Muscle of back (tissue), 3 donors: ENCODE measurements at regions not wholly inside any gene's neighbourhood (a gene's known extent, or its start where the extent isn't known, plus 50 kb on each side); places are given as distances from the start of the nearest gene placed in this dataset.
"Not testable (repeated sequence)": the region's sequence is repeated elsewhere in the genome, so short reads cannot be mapped to it uniquely, and the experiment has no call there.

Source experiments
- DNase-seq, 3 donors: peaks; one replicate each; pipeline versions ENCODE4 v3.0.0 to v3.0.0-alpha.2; 2013

GRCh38 chr16:60558936-60559335, 1477.3 kb downstream of the CDH8 start:
- DNase-seq = no peak

GRCh38 chr16:60553090-60553757, 1483.0 kb downstream of the CDH8 start:
- no peak for DNase-seq

- DNase-seq = no peak
Observed at GRCh38 chr16:60541535-60541934, 1494.7 kb downstream of the CDH8 start.

GRCh38 chr16:60510941-60511340, 1525.3 kb downstream of the CDH8 start:
- DNase-seq = no peak

GRCh38 chr16:60510208-60510607, 1526.0 kb downstream of the CDH8 start:
- DNase-seq = no peak

- no peak for DNase-seq
Observed at GRCh38 chr16:60491273-60491672, 1545.0 kb downstream of the CDH8 start.

GRCh38 chr16:60485872-60486489, 1550.3 kb downstream of the CDH8 start:
- no peak for DNase-seq

- DNase-seq = no peak
Observed at GRCh38 chr16:60484901-60485300, 1551.3 kb downstream of the CDH8 start.

- peak in 1 of 3 donors; percentile 5 for DNase-seq
Observed at GRCh38 chr16:60481591-60481990, 1554.6 kb downstream of the CDH8 start.

- DNase-seq = no peak
Observed at GRCh38 chr16:60478810-60479209, 1557.4 kb downstream of the CDH8 start.

- DNase-seq = no peak
Observed at GRCh38 chr16:60463986-60464385, 1572.3 kb downstream of the CDH8 start.

GRCh38 chr16:60459463-60459862, 1576.8 kb downstream of the CDH8 start:
- no peak for DNase-seq

GRCh38 chr16:60458255-60458654, 1578.0 kb downstream of the CDH8 start:
- DNase-seq = no peak

- DNase-seq = no peak
Observed at GRCh38 chr16:60452646-60453045, 1583.6 kb downstream of the CDH8 start.

- no peak for DNase-seq
Observed at GRCh38 chr16:60438894-60439293, 1597.3 kb downstream of the CDH8 start.

- no peak for DNase-seq
Observed at GRCh38 chr16:60432472-60432871, 1603.8 kb downstream of the CDH8 start.

GRCh38 chr16:60419859-60420258, 1616.4 kb downstream of the CDH8 start:
- DNase-seq = no peak

GRCh38 chr16:60414613-60415012, 1621.6 kb downstream of the CDH8 start:
- DNase-seq = no peak

GRCh38 chr16:60413969-60414368, 1622.3 kb downstream of the CDH8 start:
- DNase-seq = no peak

- DNase-seq = peak in 1 of 3 donors; percentile 1
Observed at GRCh38 chr16:60407606-60408005, 1628.6 kb downstream of the CDH8 start.

GRCh38 chr16:60407034-60407433, 1629.2 kb downstream of the CDH8 start:
- peak in 1 of 3 donors; percentile 14 for DNase-seq

- peak in 2 of 3 donors; percentile 21 to 40 for DNase-seq
Observed at GRCh38 chr16:60405286-60405685, 1631.0 kb downstream of the CDH8 start.

GRCh38 chr16:60404401-60404800, 1631.8 kb downstream of the CDH8 start:
- peak in 2 of 3 donors; percentile 12 to 13 for DNase-seq

- DNase-seq = not testable (repeated sequence)
Observed at GRCh38 chr16:60402941-60403340, 1633.3 kb downstream of the CDH8 start.
